ENCODE measurements at regions not wholly inside any gene's neighbourhood (a gene's known extent, or its start where the extent isn't known, plus 50 kb on each side); places are given as distances from the start of the nearest gene placed in this dataset.

DNA sequence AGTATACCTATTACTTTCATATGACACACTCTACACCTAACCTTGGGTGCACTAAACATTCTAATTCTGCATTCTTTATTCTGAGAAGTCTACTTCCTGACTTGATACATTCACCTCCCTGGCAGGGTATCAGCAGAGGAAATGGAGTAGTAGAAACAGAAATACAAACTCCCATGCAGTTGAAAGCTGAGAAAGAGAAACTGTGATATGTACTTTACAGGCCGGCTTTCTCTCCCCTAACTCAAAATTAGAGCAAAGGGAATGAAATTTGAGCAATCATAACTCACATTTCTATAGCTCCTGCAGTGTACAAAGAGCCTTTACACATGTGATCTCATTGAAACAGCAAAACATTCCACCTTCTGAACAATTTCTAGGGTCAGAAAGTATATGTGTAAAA, 135.5 kb upstream of the COL8A1 start:
- TF ChIP-seq, protein P1, sequence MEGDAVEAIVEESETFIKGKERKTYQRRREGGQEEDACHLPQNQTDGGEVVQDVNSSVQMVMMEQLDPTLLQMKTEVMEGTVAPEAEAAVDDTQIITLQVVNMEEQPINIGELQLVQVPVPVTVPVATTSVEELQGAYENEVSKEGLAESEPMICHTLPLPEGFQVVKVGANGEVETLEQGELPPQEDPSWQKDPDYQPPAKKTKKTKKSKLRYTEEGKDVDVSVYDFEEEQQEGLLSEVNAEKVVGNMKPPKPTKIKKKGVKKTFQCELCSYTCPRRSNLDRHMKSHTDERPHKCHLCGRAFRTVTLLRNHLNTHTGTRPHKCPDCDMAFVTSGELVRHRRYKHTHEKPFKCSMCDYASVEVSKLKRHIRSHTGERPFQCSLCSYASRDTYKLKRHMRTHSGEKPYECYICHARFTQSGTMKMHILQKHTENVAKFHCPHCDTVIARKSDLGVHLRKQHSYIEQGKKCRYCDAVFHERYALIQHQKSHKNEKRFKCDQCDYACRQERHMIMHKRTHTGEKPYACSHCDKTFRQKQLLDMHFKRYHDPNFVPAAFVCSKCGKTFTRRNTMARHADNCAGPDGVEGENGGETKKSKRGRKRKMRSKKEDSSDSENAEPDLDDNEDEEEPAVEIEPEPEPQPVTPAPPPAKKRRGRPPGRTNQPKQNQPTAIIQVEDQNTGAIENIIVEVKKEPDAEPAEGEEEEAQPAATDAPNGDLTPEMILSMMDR (IDR thresholded peaks at IDR 0.05; ENCODE audit: poor library complexity, severe bottlenecking), result no peak
- TF ChIP-seq EZH2 (IDR thresholded peaks at IDR 0.05; ENCODE audit: borderline replicate concordance, insufficient read depth, low read length, poor library complexity, severe bottlenecking) (no peak), SMC3 (conservative IDR thresholded peaks at IDR 0.05; ENCODE audit: poor library complexity) (no peak), POLR2AphosphoS5 (IDR thresholded peaks at IDR 0.05) (no peak), TAF1 (IDR thresholded peaks at IDR 0.05; ENCODE audit: low read depth) (no peak), MXI1 (conservative IDR thresholded peaks at IDR 0.05; ENCODE audit: poor library complexity, severe bottlenecking) (no peak), EP300 (conservative IDR thresholded peaks at IDR 0.05; ENCODE audit: poor library complexity, severe bottlenecking) (no peak)

Measured in neural cell (in vitro differentiated cells).